Lung (tissue), 11 donors: ENCODE measurements at regions not wholly inside any gene's neighbourhood (a gene's known extent, or its start where the extent isn't known, plus 50 kb on each side); places are given as distances from the start of the nearest gene placed in this dataset.

Experiments
- ATAC-seq: fragments of 200-7000 bp; cut with Tn5 transposase; one replicate; pipeline ENCODE4 v1.9.1; 2020; ENCODE audit warnings: moderate number of reproducible peaks; ENCODE audit not compliant: insufficient read depth, low FRiP score
- DNase-seq, 3 donors: peaks; one replicate each; pipeline ENCODE4 v3.0.0-alpha.2; 2013 to 2017
- H3K27ac ChIP-seq, 2 donors: one replicate each; pipeline ENCODE4 v1.5.1; 2013; ENCODE audit warnings: mild to moderate bottlenecking in 2 of 2, moderate library complexity in 2 of 2, control low read depth in 1 of 2, inconsistent platforms in 1 of 2, low read depth in 1 of 2, low read length in 1 of 2
- H3K27me3 ChIP-seq, 3 donors: one replicate each; pipeline ENCODE4 v1.5.1; 2013; ENCODE audit warnings: low read length in 2 of 3; ENCODE audit not compliant: control insufficient read depth in 3 of 3, insufficient read depth in 3 of 3
- H3K36me3 ChIP-seq, 4 donors: one replicate each; pipeline ENCODE4 v1.5.1; 2013; ENCODE audit warnings: low read length in 4 of 4, mild to moderate bottlenecking in 1 of 4, moderate library complexity in 1 of 4; ENCODE audit not compliant: control insufficient read depth in 4 of 4, insufficient read depth in 4 of 4
- H3K4me1 ChIP-seq, 5 donors: one replicate each; pipeline ENCODE4 v1.5.1; 2013; ENCODE audit warnings: low read length in 5 of 5, mild to moderate bottlenecking in 2 of 5, moderate library complexity in 1 of 5; ENCODE audit not compliant: control insufficient read depth in 5 of 5, insufficient read depth in 5 of 5
- H3K4me3 ChIP-seq: one replicate; pipeline ENCODE4 v1.5.1; 2013; ENCODE audit warnings: mild to moderate bottlenecking, control low read depth, moderate library complexity
- H3K9ac ChIP-seq, 2 donors: one replicate each; pipeline ENCODE4 v1.5.1; 2013; ENCODE audit warnings: low read length in 2 of 2, control low read depth in 1 of 2; ENCODE audit not compliant: insufficient read depth in 1 of 2
- H3K9me3 ChIP-seq, 4 donors: one replicate each; pipeline ENCODE4 v1.5.1; 2013; ENCODE audit warnings: low read length in 3 of 4, mild to moderate bottlenecking in 1 of 4, moderate library complexity in 1 of 4; ENCODE audit not compliant: control insufficient read depth in 4 of 4, insufficient read depth in 3 of 4
- CTCF ChIP-seq: IDR thresholded peaks from 2 replicates; pipeline ENCODE4 v1.5.1; 2012; ENCODE audit warnings: mild to moderate bottlenecking; ENCODE audit errors: control extremely low read depth, extremely low read depth
- WGBS, 2 donors: extraction: QIAGEN DNeasy Blood & Tissue Kit; methylation state at CpG; one replicate each; pipeline ENCODE4 v1.1.7; 2013; 5-methylcytosine and 5-hydroxymethylcytosine counted together
- donor health status: control.
- donor health status: control.
- donor health status: Bipolar disorder and iron deficiency.
- donor health status: healthy.
- donor health status: DM: yes; HTN: yes; CAD: no.

GRCh38 chr1:208807446-208808127, 563.4 kb upstream of the PLXNA2 start:
- ATAC-seq (no peak), DNase-seq (no peak)
- TF ChIP-seq CTCF: no peak
- H3K9me3 ChIP-seq: peaks cover 0 to 2% (median 0%) of the 10 kb centered on the region in 4 donors
- H3K27ac ChIP-seq: no peak overlapping the region
- no peaks in the 10 kb centered on the region for H3K36me3 ChIP-seq
- H3K9ac ChIP-seq: no peak overlapping the region
- H3K4me1 ChIP-seq: no peaks in the 10 kb centered on the region
- no peak overlapping the region for H3K4me3 ChIP-seq
- no peaks in the 10 kb centered on the region for H3K27me3 ChIP-seq
- 60 to 69% methylated on average over 4 of the region's 4 CpGs for WGBS, 2 donors

- Histone ChIP-seq H3K27ac (no peak overlapping the region), H3K4me3 (no peak overlapping the region), H3K4me1 (no peaks in the 10 kb centered on the region), H3K27me3 (no peaks in the 10 kb centered on the region), H3K9me3 (peaks cover 0 to 2% (median 0%) of the 10 kb centered on the region in 4 donors), H3K9ac (no peak overlapping the region), H3K36me3 (no peaks in the 10 kb centered on the region)
- no peak for TF ChIP-seq CTCF
- WGBS, 2 donors: 87 to 92% methylated on average over 1 of the region's 1 CpG
- no peak for ATAC-seq
- DNase-seq: no peak
Measured at GRCh38 chr1:208808301-208808700, 564.1 kb upstream of the PLXNA2 start.

GRCh38 chr1:208809876-208810275, 565.7 kb upstream of the PLXNA2 start:
- ATAC-seq (no peak), DNase-seq (no peak)
- 81 to 85% methylated on average over 3 of the region's 3 CpGs for WGBS, 2 donors
- no peak for TF ChIP-seq CTCF
- peaks cover 0 to 2% (median 0%) of the 10 kb centered on the region in 4 donors for H3K9me3 ChIP-seq
- no peaks in the 10 kb centered on the region for H3K4me1 ChIP-seq
- H3K27me3 ChIP-seq: no peaks in the 10 kb centered on the region
- no peaks in the 10 kb centered on the region for H3K36me3 ChIP-seq
- no peak overlapping the region for H3K27ac ChIP-seq
- H3K4me3 ChIP-seq: no peak overlapping the region
- H3K9ac ChIP-seq: no peak overlapping the region
